Stimulated activated naive B cell treated with anti-CD40 and anti-IgM and Interleukin-4, amounts not matched to agents 10 μg/mL and 1 μg/mL and 100 μg/mL, for 72 hours (primary cell): ENCODE measurements at regions not wholly inside any gene's neighbourhood (a gene's known extent, or its start where the extent isn't known, plus 50 kb on each side); places are given as distances from the start of the nearest gene placed in this dataset.

Experiments used
- ATAC-seq, 2 donors: fragments of 150-1000 bp; cut with Tn5 transposase; replicated peaks; 2 replicates each; pipeline ENCODE4 v1.10.0; 2021; ENCODE audit warnings: moderate library complexity in 1 of 2
- DNase-seq: peaks from one replicate; pipeline ENCODE4 v3.0.0; 2021
- H3K27ac Mint-ChIP-seq: one replicate; pipeline ENCODE4 v1.8.0; 2022; ENCODE audit warnings: mild to moderate bottlenecking, mixed read lengths
- H3K27me3 Mint-ChIP-seq, 2 donors: one replicate each; pipeline ENCODE4 v1.8.0; 2022; ENCODE audit warnings: mixed read lengths in 2 of 2
- H3K36me3 Mint-ChIP-seq, 2 donors: one replicate each; pipeline ENCODE4 v1.8.0; 2022; ENCODE audit warnings: mixed read lengths in 2 of 2, mild to moderate bottlenecking in 1 of 2
- H3K4me1 Mint-ChIP-seq, 2 donors: one replicate each; pipeline ENCODE4 v1.8.0; 2022; ENCODE audit warnings: mixed read lengths in 2 of 2, mild to moderate bottlenecking in 1 of 2
- H3K4me3 Mint-ChIP-seq, 2 donors: one replicate each; pipeline ENCODE4 v1.8.0; 2022; ENCODE audit warnings: mild to moderate bottlenecking in 2 of 2, mixed read lengths in 2 of 2, moderate library complexity in 1 of 2
- H3K9me3 Mint-ChIP-seq, 2 donors: one replicate each; pipeline ENCODE4 v1.8.0; 2022; ENCODE audit warnings: mixed read lengths in 2 of 2, mild to moderate bottlenecking in 1 of 2

- peaks cover 2 to 7% of the 10 kb centered on the region in 2 donors for H3K9me3 Mint-ChIP-seq
- H3K27ac Mint-ChIP-seq: no peak overlapping the region
- no peaks in the 10 kb centered on the region for H3K36me3 Mint-ChIP-seq
- no peaks in the 10 kb centered on the region for H3K27me3 Mint-ChIP-seq
- H3K4me3 Mint-ChIP-seq: no peak overlapping the region
- DNase-seq (no peak), ATAC-seq (no peak)
- no peaks in the 10 kb centered on the region for H3K4me1 Mint-ChIP-seq
These were observed 864.4 kb downstream of the USP25 start for GRCh38 chr21:16594191-16594590.

- no peak for DNase-seq
- H3K27me3 Mint-ChIP-seq: no peaks in the 10 kb centered on the region
- H3K36me3 Mint-ChIP-seq: no peaks in the 10 kb centered on the region
- H3K4me1 Mint-ChIP-seq: no peaks in the 10 kb centered on the region
- no peak for ATAC-seq
- no peak overlapping the region for H3K4me3 Mint-ChIP-seq
- H3K9me3 Mint-ChIP-seq: peaks cover 2 to 7% of the 10 kb centered on the region in 2 donors
- no peak overlapping the region for H3K27ac Mint-ChIP-seq
These were observed 866.6 kb downstream of the USP25 start for GRCh38 chr21:16596369-16596768.

DNA sequence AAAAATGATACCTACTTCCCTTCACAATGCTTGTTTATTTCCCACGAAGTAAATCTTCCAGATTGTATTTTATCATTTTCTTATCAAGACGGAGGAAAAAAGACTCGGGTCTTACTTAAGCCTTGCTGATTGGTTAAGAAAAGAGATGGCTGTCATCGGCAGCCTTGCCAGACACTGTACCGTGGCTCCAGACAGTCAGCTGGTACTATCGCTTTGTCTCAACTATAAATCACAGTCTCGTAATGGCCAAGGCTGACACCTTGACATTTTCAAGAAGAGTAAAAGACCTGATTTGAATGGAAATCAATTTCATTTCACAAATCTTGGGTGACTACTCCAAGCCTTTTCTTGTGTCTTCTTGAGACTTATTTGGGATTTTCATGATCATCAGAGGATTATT, 868.0 kb downstream of the USP25 start:
- Mint-ChIP-seq H3K27ac (no peak overlapping the region), H3K36me3 (no peaks in the 10 kb centered on the region), H3K27me3 (no peaks in the 10 kb centered on the region), H3K9me3 (peaks cover 2 to 7% of the 10 kb centered on the region in 2 donors), H3K4me1 (no peaks in the 10 kb centered on the region), H3K4me3 (no peak overlapping the region)
- DNase-seq (no peak), ATAC-seq (no peak)

DNA sequence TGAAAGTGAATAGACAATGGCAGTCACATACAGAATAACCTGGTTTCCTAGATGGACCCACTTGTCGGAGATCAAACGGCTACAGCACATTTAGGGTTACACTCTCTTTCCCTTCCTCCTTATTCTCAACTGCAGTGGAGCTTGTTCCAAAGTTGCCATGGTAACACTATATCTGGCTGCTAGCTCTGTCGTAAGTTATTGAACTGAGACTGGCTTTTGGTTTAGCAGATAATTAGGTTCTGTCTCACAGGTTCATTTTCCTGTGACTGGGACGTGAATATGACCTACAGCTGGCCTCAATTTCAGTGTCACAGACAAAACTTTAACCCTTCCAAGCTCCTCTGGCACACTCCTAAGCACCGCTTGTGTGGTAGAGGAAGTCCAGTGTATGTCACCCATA, 875.8 kb downstream of the USP25 start:
- no peak overlapping the region for H3K4me3 Mint-ChIP-seq
- H3K36me3 Mint-ChIP-seq: no peaks in the 10 kb centered on the region
- H3K27ac Mint-ChIP-seq: no peak overlapping the region
- H3K4me1 Mint-ChIP-seq: no peaks in the 10 kb centered on the region
- no peak for ATAC-seq
- DNase-seq: no peak
- no peaks in the 10 kb centered on the region for H3K27me3 Mint-ChIP-seq
- no peaks in the 10 kb centered on the region for H3K9me3 Mint-ChIP-seq

GRCh38 chr21:16606271-16606670, 876.5 kb downstream of the USP25 start:
- Mint-ChIP-seq H3K4me1 (no peaks in the 10 kb centered on the region), H3K27ac (no peak overlapping the region), H3K4me3 (no peak overlapping the region), H3K36me3 (no peaks in the 10 kb centered on the region), H3K9me3 (no peaks in the 10 kb centered on the region), H3K27me3 (no peaks in the 10 kb centered on the region)
- ATAC-seq: no peak
- DNase-seq: no peak

- Mint-ChIP-seq H3K27me3 (no peaks in the 10 kb centered on the region), H3K4me3 (no peak overlapping the region), H3K36me3 (no peaks in the 10 kb centered on the region), H3K9me3 (no peaks in the 10 kb centered on the region), H3K4me1 (no peaks in the 10 kb centered on the region), H3K27ac (no peak overlapping the region)
- no peak for ATAC-seq
- DNase-seq: no peak
These were observed 878.5 kb downstream of the USP25 start for GRCh38 chr21:16608209-16608830.

- no peaks in the 10 kb centered on the region for H3K27me3 Mint-ChIP-seq
- no peak overlapping the region for H3K4me3 Mint-ChIP-seq
- no peaks in the 10 kb centered on the region for H3K4me1 Mint-ChIP-seq
- peaks cover 4% of the 10 kb centered on the region in 2 donors for H3K9me3 Mint-ChIP-seq
- ATAC-seq: no peak
- no peaks in the 10 kb centered on the region for H3K36me3 Mint-ChIP-seq
- DNase-seq: no peak
- H3K27ac Mint-ChIP-seq: no peak overlapping the region
These were observed 889.5 kb downstream of the USP25 start for GRCh38 chr21:16619281-16619680.

DNA sequence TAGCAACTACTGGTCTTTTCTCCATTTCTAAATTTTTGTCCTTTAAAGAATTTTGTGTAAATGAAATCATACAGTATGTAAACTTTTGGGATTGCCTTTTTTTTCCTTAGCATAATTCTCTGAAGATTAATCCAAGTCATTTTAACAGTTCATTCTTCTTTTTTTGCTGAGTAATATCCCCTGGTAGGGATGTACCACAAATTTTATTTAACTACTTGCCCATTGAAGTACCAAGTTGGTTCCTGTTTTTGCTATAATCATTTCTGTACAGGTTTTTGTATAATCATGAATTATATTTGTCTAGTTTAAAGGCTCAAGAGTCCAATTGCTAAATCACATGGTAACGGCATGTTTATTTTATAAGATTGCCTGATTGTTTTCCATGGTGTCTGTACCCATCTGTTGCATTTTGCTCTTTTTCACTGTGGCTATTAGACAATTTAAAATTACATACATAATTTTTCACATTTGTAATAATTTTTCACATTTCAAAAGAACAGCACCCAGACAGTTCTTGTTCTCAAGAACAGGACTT, 891.1 kb downstream of the USP25 start:
- ATAC-seq: no peak
- Mint-ChIP-seq H3K4me3 (no peak overlapping the region), H3K9me3 (peaks cover 4% of the 10 kb centered on the region in 2 donors), H3K36me3 (no peaks in the 10 kb centered on the region), H3K4me1 (no peaks in the 10 kb centered on the region), H3K27ac (peak overlapping the region; percentile 27), H3K27me3 (no peaks in the 10 kb centered on the region)
- no peak for DNase-seq

DNA sequence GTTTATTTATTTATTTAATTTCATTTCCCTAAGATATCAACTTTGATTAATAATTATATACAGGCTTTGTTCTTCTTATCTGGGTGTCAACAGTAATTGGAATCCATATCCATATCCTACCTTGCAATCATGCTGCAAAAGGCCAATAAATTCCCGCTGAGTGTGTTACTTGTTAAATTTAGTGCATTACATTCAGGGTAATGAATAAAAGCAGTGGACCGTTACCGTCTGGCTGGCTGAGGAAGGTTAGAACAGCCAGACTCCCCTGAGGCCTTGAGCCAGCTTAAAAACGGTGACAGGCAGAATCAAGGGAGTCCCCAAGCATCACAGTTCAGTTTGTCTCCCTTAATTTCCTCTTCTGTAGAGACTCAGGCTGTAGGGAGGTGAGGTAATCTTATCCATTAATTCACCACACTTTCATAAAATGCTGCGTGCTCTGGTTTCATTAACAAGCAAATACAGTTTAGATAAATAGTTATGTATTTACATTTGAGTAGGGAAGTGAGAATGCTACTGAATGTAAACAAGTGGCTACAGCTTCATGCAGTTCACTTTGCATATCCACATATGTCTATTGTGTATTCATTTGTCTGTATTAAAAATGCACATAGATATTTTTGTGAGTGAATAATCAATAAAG, 888.2 kb upstream of the CXADR start:
- H3K4me1 Mint-ChIP-seq: no peaks in the 10 kb centered on the region
- H3K36me3 Mint-ChIP-seq: no peaks in the 10 kb centered on the region
- no peaks in the 10 kb centered on the region for H3K27me3 Mint-ChIP-seq
- DNase-seq: no peak
- peaks cover under 1 to 2% of the 10 kb centered on the region in 2 donors for H3K9me3 Mint-ChIP-seq
- H3K4me3 Mint-ChIP-seq: no peak overlapping the region
- no peak for ATAC-seq
- no peak overlapping the region for H3K27ac Mint-ChIP-seq

GRCh38 chr21:16625491-16625890, 887.4 kb upstream of the CXADR start:
- no peaks in the 10 kb centered on the region for H3K27me3 Mint-ChIP-seq
- H3K27ac Mint-ChIP-seq: no peak overlapping the region
- no peak for ATAC-seq
- peaks cover 0 to 2% of the 10 kb centered on the region in 2 donors for H3K9me3 Mint-ChIP-seq
- DNase-seq: no peak
- H3K4me1 Mint-ChIP-seq: no peaks in the 10 kb centered on the region
- no peak overlapping the region for H3K4me3 Mint-ChIP-seq
- H3K36me3 Mint-ChIP-seq: no peaks in the 10 kb centered on the region

DNA sequence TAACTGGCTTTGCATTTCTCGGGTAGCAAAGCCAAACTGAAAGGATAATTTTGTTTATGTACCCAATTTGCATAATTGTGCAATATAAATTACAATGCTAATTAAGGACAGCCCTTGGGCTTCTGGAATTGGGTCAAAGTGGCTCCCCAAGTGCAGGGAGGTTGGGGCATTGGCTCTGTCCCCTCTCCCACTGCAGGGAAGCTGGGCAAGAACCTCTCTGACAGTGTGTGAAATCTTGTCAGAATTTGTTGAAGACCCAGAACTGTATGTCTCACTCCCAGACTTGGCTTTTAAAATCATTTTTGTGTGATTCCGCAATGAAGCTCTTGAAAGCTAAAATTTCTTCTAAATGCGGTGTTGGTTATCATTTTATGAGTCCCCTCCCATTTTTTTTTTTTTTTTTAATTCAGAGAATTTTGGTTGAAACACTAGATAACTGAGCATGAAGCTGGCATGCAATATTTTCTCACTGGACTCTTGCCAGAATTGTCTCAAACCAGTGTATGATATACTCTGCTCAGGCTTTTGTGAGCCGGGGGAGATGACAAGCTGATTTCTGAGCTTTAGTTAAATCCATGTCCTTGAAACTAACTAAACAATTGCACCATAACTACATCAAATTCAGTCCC, 878.9 kb upstream of the CXADR start:
- no peaks in the 10 kb centered on the region for H3K36me3 Mint-ChIP-seq
- H3K4me3 Mint-ChIP-seq: no peak overlapping the region
- DNase-seq: no peak
- no peak overlapping the region for H3K27ac Mint-ChIP-seq
- H3K9me3 Mint-ChIP-seq: peaks cover 0 to 2% of the 10 kb centered on the region in 2 donors
- H3K27me3 Mint-ChIP-seq: no peaks in the 10 kb centered on the region
- ATAC-seq: no peak
- H3K4me1 Mint-ChIP-seq: no peaks in the 10 kb centered on the region

- no peaks in the 10 kb centered on the region for H3K27me3 Mint-ChIP-seq
- no peak for ATAC-seq
These were observed 878.3 kb upstream of the CXADR start for GRCh38 chr21:16634515-16634914.

GRCh38 chr21:16640297-16641027, 872.4 kb upstream of the CXADR start:
- Mint-ChIP-seq H3K27ac (no peak overlapping the region), H3K36me3 (no peaks in the 10 kb centered on the region), H3K9me3 (peaks cover 0 to 4% of the 10 kb centered on the region in 2 donors), H3K4me1 (no peaks in the 10 kb centered on the region), H3K4me3 (no peak overlapping the region), H3K27me3 (no peaks in the 10 kb centered on the region)
- DNase-seq (no peak), ATAC-seq (no peak)

More at GRCh38 chr21:16634515-16634914, 878.3 kb upstream of the CXADR start:
- Mint-ChIP-seq H3K27ac (no peak overlapping the region), H3K36me3 (no peaks in the 10 kb centered on the region), H3K4me3 (no peak overlapping the region), H3K9me3 (peaks cover 0 to 2% of the 10 kb centered on the region in 2 donors), H3K4me1 (no peaks in the 10 kb centered on the region)
- DNase-seq: no peak

DNA sequence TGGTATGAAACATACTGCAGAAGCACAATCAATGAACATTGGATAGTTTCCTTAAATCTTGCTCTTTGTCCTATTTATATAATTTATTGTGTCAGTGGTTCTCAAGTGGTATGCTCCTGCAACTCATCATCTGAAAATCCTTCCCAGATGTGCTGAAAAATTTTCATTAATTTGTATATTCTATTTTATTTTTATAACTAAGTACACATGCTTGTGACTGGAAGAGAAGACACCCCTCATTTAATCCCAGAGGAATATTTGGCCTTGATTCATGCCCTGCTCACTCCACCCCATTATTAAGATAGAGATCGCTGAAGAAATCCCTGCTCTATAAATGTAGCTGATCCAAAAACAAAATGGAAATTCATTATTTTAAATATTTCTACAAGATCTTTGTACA, 870.5 kb upstream of the CXADR start:
- DNase-seq (no peak), ATAC-seq (no peak)
- no peaks in the 10 kb centered on the region for H3K36me3 Mint-ChIP-seq
- peaks cover 0 to 4% of the 10 kb centered on the region in 2 donors for H3K9me3 Mint-ChIP-seq
- H3K27me3 Mint-ChIP-seq: no peaks in the 10 kb centered on the region
- no peak overlapping the region for H3K27ac Mint-ChIP-seq
- no peak overlapping the region for H3K4me3 Mint-ChIP-seq
- no peaks in the 10 kb centered on the region for H3K4me1 Mint-ChIP-seq
